ENCODE measurements at regions not wholly inside any gene's neighbourhood (a gene's known extent, or its start where the extent isn't known, plus 50 kb on each side); places are given as distances from the start of the nearest gene placed in this dataset.

GRCh38 chr1:229984310-229984991 is 82.6 kb upstream of the GALNT2 start:
- Histone ChIP-seq H3K4me1 (ENCODE audit: control insufficient read depth in 5 of 5, insufficient read depth in 5 of 5, low read length in 5 of 5) (peaks cover 0 to 5% (median 0%) of the 10 kb centered on the region in 5 donors), H3K27me3 (ENCODE audit: control insufficient read depth in 5 of 5, insufficient read depth in 4 of 5, low read length in 5 of 5) (no peaks in the 10 kb centered on the region), H3K9ac (ENCODE audit: low read length in 5 of 5) (no peak overlapping the region), H3K4me3 (ENCODE audit: low read depth in 1 of 5, low read length in 5 of 5) (no peak overlapping the region), H3K36me3 (ENCODE audit: control insufficient read depth in 5 of 5, insufficient read depth in 5 of 5, low read length in 5 of 5) (no peaks in the 10 kb centered on the region), H3K9me3 (ENCODE audit: control insufficient read depth in 5 of 5, low read length in 5 of 5) (no peaks in the 10 kb centered on the region), H3K27ac (ENCODE audit: low read depth, low read length) (no peak overlapping the region)

- no peaks in the 10 kb centered on the region for H3K9me3 ChIP-seq (ENCODE audit: control insufficient read depth in 5 of 5, low read length in 5 of 5)
- H3K27ac ChIP-seq (ENCODE audit: low read depth, low read length) = no peak overlapping the region
- no peaks in the 10 kb centered on the region for H3K36me3 ChIP-seq (ENCODE audit: control insufficient read depth in 5 of 5, insufficient read depth in 5 of 5, low read length in 5 of 5)
- peaks cover 0 to 5% (median 0%) of the 10 kb centered on the region in 5 donors for H3K4me1 ChIP-seq (ENCODE audit: control insufficient read depth in 5 of 5, insufficient read depth in 5 of 5, low read length in 5 of 5)
- no peaks in the 10 kb centered on the region for H3K27me3 ChIP-seq (ENCODE audit: control insufficient read depth in 5 of 5, insufficient read depth in 4 of 5, low read length in 5 of 5)
- H3K4me3 ChIP-seq (ENCODE audit: low read depth in 1 of 5, low read length in 5 of 5) = no peak overlapping the region
- no peak overlapping the region for H3K9ac ChIP-seq (ENCODE audit: low read length in 5 of 5)
These were observed 81.9 kb upstream of the GALNT2 start for GRCh38 chr1:229984992-229985612.

GRCh38 chr1:229985613-229986010 is 81.4 kb upstream of the GALNT2 start:
- Histone ChIP-seq H3K36me3 (ENCODE audit: control insufficient read depth in 5 of 5, insufficient read depth in 5 of 5, low read length in 5 of 5) (no peaks in the 10 kb centered on the region), H3K9ac (ENCODE audit: low read length in 5 of 5) (no peak overlapping the region), H3K27me3 (ENCODE audit: control insufficient read depth in 5 of 5, insufficient read depth in 4 of 5, low read length in 5 of 5) (no peaks in the 10 kb centered on the region), H3K4me1 (ENCODE audit: control insufficient read depth in 5 of 5, insufficient read depth in 5 of 5, low read length in 5 of 5) (peaks cover 0 to 5% (median 0%) of the 10 kb centered on the region in 5 donors), H3K27ac (ENCODE audit: low read depth, low read length) (no peak overlapping the region), H3K4me3 (ENCODE audit: low read depth in 1 of 5, low read length in 5 of 5) (no peak overlapping the region), H3K9me3 (ENCODE audit: control insufficient read depth in 5 of 5, low read length in 5 of 5) (no peaks in the 10 kb centered on the region)

GRCh38 chr1:229986737-229987337 is 80.2 kb upstream of the GALNT2 start:
- Histone ChIP-seq H3K4me3 (ENCODE audit: low read depth in 1 of 5, low read length in 5 of 5) (no peak overlapping the region), H3K9ac (ENCODE audit: low read length in 5 of 5) (no peak overlapping the region), H3K4me1 (ENCODE audit: control insufficient read depth in 5 of 5, insufficient read depth in 5 of 5, low read length in 5 of 5) (peaks cover 0 to 6% (median 5%) of the 10 kb centered on the region in 5 donors), H3K27me3 (ENCODE audit: control insufficient read depth in 5 of 5, insufficient read depth in 4 of 5, low read length in 5 of 5) (no peaks in the 10 kb centered on the region), H3K27ac (ENCODE audit: low read depth, low read length) (no peak overlapping the region), H3K36me3 (ENCODE audit: control insufficient read depth in 5 of 5, insufficient read depth in 5 of 5, low read length in 5 of 5) (no peaks in the 10 kb centered on the region), H3K9me3 (ENCODE audit: control insufficient read depth in 5 of 5, low read length in 5 of 5) (no peaks in the 10 kb centered on the region)

GRCh38 chr1:229987953-229988352 is 79.1 kb upstream of the GALNT2 start:
- Histone ChIP-seq H3K9me3 (ENCODE audit: control insufficient read depth in 5 of 5, low read length in 5 of 5) (no peaks in the 10 kb centered on the region), H3K4me1 (ENCODE audit: control insufficient read depth in 5 of 5, insufficient read depth in 5 of 5, low read length in 5 of 5) (peaks cover 0 to 6% (median 5%) of the 10 kb centered on the region in 5 donors), H3K36me3 (ENCODE audit: control insufficient read depth in 5 of 5, insufficient read depth in 5 of 5, low read length in 5 of 5) (no peaks in the 10 kb centered on the region), H3K27ac (ENCODE audit: low read depth, low read length) (no peak overlapping the region), H3K27me3 (ENCODE audit: control insufficient read depth in 5 of 5, insufficient read depth in 4 of 5, low read length in 5 of 5) (no peaks in the 10 kb centered on the region), H3K4me3 (ENCODE audit: low read depth in 1 of 5, low read length in 5 of 5) (no peak overlapping the region), H3K9ac (ENCODE audit: low read length in 5 of 5) (no peak overlapping the region)

GRCh38 chr1:229988534-229988933 is 78.5 kb upstream of the GALNT2 start:
- Histone ChIP-seq H3K9me3 (ENCODE audit: control insufficient read depth in 5 of 5, low read length in 5 of 5) (no peaks in the 10 kb centered on the region), H3K4me3 (ENCODE audit: low read depth in 1 of 5, low read length in 5 of 5) (no peak overlapping the region), H3K9ac (ENCODE audit: low read length in 5 of 5) (no peak overlapping the region), H3K27ac (ENCODE audit: low read depth, low read length) (no peak overlapping the region), H3K36me3 (ENCODE audit: control insufficient read depth in 5 of 5, insufficient read depth in 5 of 5, low read length in 5 of 5) (no peaks in the 10 kb centered on the region), H3K27me3 (ENCODE audit: control insufficient read depth in 5 of 5, insufficient read depth in 4 of 5, low read length in 5 of 5) (no peaks in the 10 kb centered on the region), H3K4me1 (ENCODE audit: control insufficient read depth in 5 of 5, insufficient read depth in 5 of 5, low read length in 5 of 5) (peaks cover 0 to 6% (median 5%) of the 10 kb centered on the region in 5 donors)

- Histone ChIP-seq H3K4me1 (ENCODE audit: control insufficient read depth in 5 of 5, insufficient read depth in 5 of 5, low read length in 5 of 5) (peaks cover 0 to 6% (median 5%) of the 10 kb centered on the region in 5 donors), H3K4me3 (ENCODE audit: low read depth in 1 of 5, low read length in 5 of 5) (no peak overlapping the region), H3K9me3 (ENCODE audit: control insufficient read depth in 5 of 5, low read length in 5 of 5) (no peaks in the 10 kb centered on the region), H3K27ac (ENCODE audit: low read depth, low read length) (no peak overlapping the region), H3K27me3 (ENCODE audit: control insufficient read depth in 5 of 5, insufficient read depth in 4 of 5, low read length in 5 of 5) (no peaks in the 10 kb centered on the region), H3K9ac (ENCODE audit: low read length in 5 of 5) (no peak overlapping the region), H3K36me3 (ENCODE audit: control insufficient read depth in 5 of 5, insufficient read depth in 5 of 5, low read length in 5 of 5) (no peaks in the 10 kb centered on the region)
These were observed 77.3 kb upstream of the GALNT2 start for GRCh38 chr1:229989591-229990248.

- Histone ChIP-seq H3K9me3 (ENCODE audit: control insufficient read depth in 5 of 5, low read length in 5 of 5) (no peaks in the 10 kb centered on the region), H3K9ac (ENCODE audit: low read length in 5 of 5) (no peak overlapping the region)
These were observed 76.7 kb upstream of the GALNT2 start for GRCh38 chr1:229990326-229990725.

GRCh38 chr1:229991104-229991513 is 75.9 kb upstream of the GALNT2 start:
- H3K4me3 ChIP-seq (ENCODE audit: low read depth in 1 of 5, low read length in 5 of 5) = no peak overlapping the region
- peaks cover 0 to 6% (median 0%) of the 10 kb centered on the region in 5 donors for H3K4me1 ChIP-seq (ENCODE audit: control insufficient read depth in 5 of 5, insufficient read depth in 5 of 5, low read length in 5 of 5)
- H3K9me3 ChIP-seq (ENCODE audit: control insufficient read depth in 5 of 5, low read length in 5 of 5) = no peaks in the 10 kb centered on the region
- no peak overlapping the region for H3K27ac ChIP-seq (ENCODE audit: low read depth, low read length)
- no peaks in the 10 kb centered on the region for H3K36me3 ChIP-seq (ENCODE audit: control insufficient read depth in 5 of 5, insufficient read depth in 5 of 5, low read length in 5 of 5)
- H3K9ac ChIP-seq (ENCODE audit: low read length in 5 of 5) = no peak overlapping the region
- H3K27me3 ChIP-seq (ENCODE audit: control insufficient read depth in 5 of 5, insufficient read depth in 4 of 5, low read length in 5 of 5) = no peaks in the 10 kb centered on the region

More at GRCh38 chr1:229990326-229990725, 76.7 kb upstream of the GALNT2 start:
- Histone ChIP-seq H3K4me3 (ENCODE audit: low read depth in 1 of 5, low read length in 5 of 5) (no peak overlapping the region), H3K4me1 (ENCODE audit: control insufficient read depth in 5 of 5, insufficient read depth in 5 of 5, low read length in 5 of 5) (peaks cover 0 to 6% (median 0%) of the 10 kb centered on the region in 5 donors), H3K27me3 (ENCODE audit: control insufficient read depth in 5 of 5, insufficient read depth in 4 of 5, low read length in 5 of 5) (no peaks in the 10 kb centered on the region), H3K27ac (ENCODE audit: low read depth, low read length) (no peak overlapping the region), H3K36me3 (ENCODE audit: control insufficient read depth in 5 of 5, insufficient read depth in 5 of 5, low read length in 5 of 5) (no peaks in the 10 kb centered on the region)
